RWPE2 (cell line): ENCODE measurements at regions not wholly inside any gene's neighbourhood (a gene's known extent, or its start where the extent isn't known, plus 50 kb on each side); places are given as distances from the start of the nearest gene placed in this dataset.

Experiments used
- ATAC-seq: fragments of 200-7000 bp; cut with Tn5 transposase; 3 replicates; pipeline ENCODE4 v1.9.1; 2021; ENCODE audit warnings: low read depth
- DNase-seq: peaks from one replicate; pipeline ENCODE4 v3.0.0-alpha.2; 2020; ENCODE audit warnings: low spot score
- H3K27ac ChIP-seq: fragments of 450-650 bp; 2 replicates; pipeline ENCODE4 v1.5.1; 2017; ENCODE audit warnings: mild to moderate bottlenecking; ENCODE audit not compliant: poor library complexity, severe bottlenecking
- H3K27me3 ChIP-seq: fragments of 250-450 bp; sonication (Bioruptor Pico); 2 replicates; pipeline ENCODE4 v1.5.1; 2021; ENCODE audit warnings: mild to moderate bottlenecking, moderate library complexity; ENCODE audit not compliant: insufficient read depth, poor library complexity, severe bottlenecking
- H3K36me3 ChIP-seq: fragments of 250-450 bp; sonication (Bioruptor Pico); 2 replicates; pipeline ENCODE4 v1.5.1; 2020; ENCODE audit warnings: low read depth, mild to moderate bottlenecking, moderate library complexity
- H3K4me1 ChIP-seq: fragments of 250-450 bp; sonication (Bioruptor Pico); 2 replicates; pipeline ENCODE4 v1.5.1; 2021; ENCODE audit warnings: mild to moderate bottlenecking, moderate library complexity; ENCODE audit not compliant: insufficient read depth, poor library complexity, severe bottlenecking
- H3K4me3 ChIP-seq: fragments of 250-450 bp; sonication (Bioruptor Pico); 2 replicates; pipeline ENCODE4 v1.5.1; 2021; ENCODE audit warnings: mild to moderate bottlenecking, moderate library complexity; ENCODE audit not compliant: severe bottlenecking
- H3K9me3 ChIP-seq: fragments of 250-450 bp; sonication (Bioruptor Pico); 2 replicates; pipeline ENCODE4 v1.5.1; 2021; ENCODE audit warnings: mild to moderate bottlenecking, moderate library complexity; ENCODE audit not compliant: severe bottlenecking
- CTCF ChIP-seq: fragments of 450-650 bp; IDR thresholded peaks from one replicate; pipeline ENCODE4 v1.5.1; 2017; ENCODE audit warnings: mild to moderate bottlenecking, moderate library complexity; ENCODE audit not compliant: poor library complexity, severe bottlenecking

- Histone ChIP-seq H3K4me3 (no peak overlapping the region), H3K9me3 (no peaks in the 10 kb centered on the region), H3K27me3 (no peaks in the 10 kb centered on the region), H3K4me1 (no peaks in the 10 kb centered on the region), H3K36me3 (no peaks in the 10 kb centered on the region), H3K27ac (no peak overlapping the region)
- 0 out of 3 replicates have a peak, but pooled peaks have one; percentile 31 for ATAC-seq
- DNase-seq = no peak
- no peak for TF ChIP-seq CTCF
Measured at GRCh38 chr2:16881122-16881521, 215.5 kb upstream of the CYRIA start.

GRCh38 chr2:16871411-16871810 is 205.8 kb upstream of the CYRIA start:
- no peaks in the 10 kb centered on the region for H3K9me3 ChIP-seq
- no peak for DNase-seq
- no peaks in the 10 kb centered on the region for H3K36me3 ChIP-seq
- TF ChIP-seq CTCF = no peak
- ATAC-seq = no peak
- no peaks in the 10 kb centered on the region for H3K4me1 ChIP-seq
- H3K4me3 ChIP-seq = no peak overlapping the region
- H3K27me3 ChIP-seq = no peaks in the 10 kb centered on the region
- no peak overlapping the region for H3K27ac ChIP-seq

DNA sequence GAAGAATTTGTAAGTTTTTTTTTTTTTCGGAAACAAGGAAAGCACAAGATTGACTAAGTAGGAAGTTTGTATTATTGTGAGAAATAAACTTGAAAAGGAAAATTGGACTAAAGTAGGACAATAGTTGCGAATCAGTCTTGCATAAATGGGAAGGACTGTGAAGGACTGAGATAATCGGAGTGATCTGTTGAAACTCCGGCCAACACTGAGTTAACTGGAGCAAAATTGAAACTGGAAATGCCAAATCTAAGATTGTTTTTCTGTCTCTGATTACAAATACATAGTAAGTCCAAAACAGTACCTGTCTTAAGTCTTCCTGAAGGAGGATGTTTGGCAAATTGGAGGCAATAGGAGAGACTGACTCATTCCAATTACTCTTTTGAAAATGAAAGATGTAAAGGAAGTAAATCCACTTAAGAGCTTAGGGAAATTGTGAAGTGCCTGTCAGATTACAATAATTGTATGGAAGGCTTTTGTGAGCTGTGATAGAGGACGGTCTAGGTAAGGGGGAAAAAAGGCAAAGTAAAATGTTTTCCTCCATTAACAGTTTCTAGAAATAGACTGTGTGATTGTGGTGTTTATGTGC is 204.9 kb upstream of the CYRIA start:
- Histone ChIP-seq H3K27me3 (no peaks in the 10 kb centered on the region), H3K4me1 (no peaks in the 10 kb centered on the region), H3K27ac (no peak overlapping the region), H3K9me3 (no peaks in the 10 kb centered on the region), H3K36me3 (no peaks in the 10 kb centered on the region), H3K4me3 (no peak overlapping the region)
- ATAC-seq = no peak
- DNase-seq = no peak
- no peak for TF ChIP-seq CTCF

- H3K9me3 ChIP-seq = no peaks in the 10 kb centered on the region
- TF ChIP-seq CTCF = no peak
- no peaks in the 10 kb centered on the region for H3K36me3 ChIP-seq
- no peaks in the 10 kb centered on the region for H3K4me1 ChIP-seq
- H3K4me3 ChIP-seq = no peak overlapping the region
- DNase-seq (no peak), ATAC-seq (no peak)
- H3K27me3 ChIP-seq = no peaks in the 10 kb centered on the region
- H3K27ac ChIP-seq = no peak overlapping the region
Measured at GRCh38 chr2:16869711-16870110, 204.1 kb upstream of the CYRIA start.

GRCh38 chr2:16862471-16862870 is 196.8 kb upstream of the CYRIA start:
- ATAC-seq (no peak), DNase-seq (no peak)
- no peak for TF ChIP-seq CTCF
- no peaks in the 10 kb centered on the region for H3K27me3 ChIP-seq
- no peak overlapping the region for H3K27ac ChIP-seq
- no peaks in the 10 kb centered on the region for H3K36me3 ChIP-seq
- no peaks in the 10 kb centered on the region for H3K9me3 ChIP-seq
- no peak overlapping the region for H3K4me3 ChIP-seq
- peaks cover 14% of the 10 kb centered on the region for H3K4me1 ChIP-seq
